ENCODE measurements at regions not wholly inside any gene's neighbourhood (a gene's known extent, or its start where the extent isn't known, plus 50 kb on each side); places are given as distances from the start of the nearest gene placed in this dataset.

DNA sequence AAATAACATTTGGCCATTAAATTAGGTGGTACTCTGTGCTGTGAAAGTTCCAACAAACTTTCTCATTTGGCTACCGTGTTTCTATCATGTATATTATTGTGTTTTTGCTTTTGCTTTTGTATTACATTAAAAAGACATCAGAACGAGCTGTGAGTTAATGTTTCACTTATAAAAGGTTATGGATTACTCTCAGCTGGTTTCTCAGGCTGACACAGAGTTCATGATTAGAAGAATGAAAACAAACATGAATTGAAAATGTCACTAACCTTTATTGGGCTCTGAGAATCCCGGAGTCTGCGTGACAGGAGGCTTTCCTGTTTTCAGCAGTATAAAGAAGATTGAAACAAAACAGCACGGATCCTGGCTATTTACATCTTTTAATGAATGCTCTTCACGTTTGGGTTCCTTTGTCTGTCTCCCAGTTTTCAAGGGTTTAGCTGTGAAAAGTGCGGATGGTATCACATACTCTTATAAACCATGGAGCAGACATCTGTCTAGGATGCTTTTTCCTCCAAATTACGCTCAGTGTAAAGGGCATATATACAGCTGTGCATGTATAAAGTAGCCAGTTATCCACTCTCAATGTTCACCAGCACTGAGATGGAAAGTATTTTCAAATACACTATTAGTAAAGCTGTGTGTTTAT lies 153.6 kb downstream of the PTCSC3 start:
- no peak overlapping the region for H3K27ac Mint-ChIP-seq (ENCODE audit: unreplicated experiment)
- H3K4me3 Mint-ChIP-seq, result no peak overlapping the region
- H3K4me1 Mint-ChIP-seq, result peaks cover 26% of the 10 kb centered on the region
- H3K36me3 Mint-ChIP-seq (ENCODE audit: low read depth), result no peaks in the 10 kb centered on the region
- H3K9me3 Mint-ChIP-seq, result no peaks in the 10 kb centered on the region
- TF ChIP-seq, protein P1, sequence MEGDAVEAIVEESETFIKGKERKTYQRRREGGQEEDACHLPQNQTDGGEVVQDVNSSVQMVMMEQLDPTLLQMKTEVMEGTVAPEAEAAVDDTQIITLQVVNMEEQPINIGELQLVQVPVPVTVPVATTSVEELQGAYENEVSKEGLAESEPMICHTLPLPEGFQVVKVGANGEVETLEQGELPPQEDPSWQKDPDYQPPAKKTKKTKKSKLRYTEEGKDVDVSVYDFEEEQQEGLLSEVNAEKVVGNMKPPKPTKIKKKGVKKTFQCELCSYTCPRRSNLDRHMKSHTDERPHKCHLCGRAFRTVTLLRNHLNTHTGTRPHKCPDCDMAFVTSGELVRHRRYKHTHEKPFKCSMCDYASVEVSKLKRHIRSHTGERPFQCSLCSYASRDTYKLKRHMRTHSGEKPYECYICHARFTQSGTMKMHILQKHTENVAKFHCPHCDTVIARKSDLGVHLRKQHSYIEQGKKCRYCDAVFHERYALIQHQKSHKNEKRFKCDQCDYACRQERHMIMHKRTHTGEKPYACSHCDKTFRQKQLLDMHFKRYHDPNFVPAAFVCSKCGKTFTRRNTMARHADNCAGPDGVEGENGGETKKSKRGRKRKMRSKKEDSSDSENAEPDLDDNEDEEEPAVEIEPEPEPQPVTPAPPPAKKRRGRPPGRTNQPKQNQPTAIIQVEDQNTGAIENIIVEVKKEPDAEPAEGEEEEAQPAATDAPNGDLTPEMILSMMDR (conservative IDR thresholded peaks at IDR 0.05), result no peak
- peaks cover 17% of the 10 kb centered on the region for H3K27me3 Mint-ChIP-seq (ENCODE audit: low read depth)
- no peak for DNase-seq (ENCODE audit: low read depth, low spot score)

DNA sequence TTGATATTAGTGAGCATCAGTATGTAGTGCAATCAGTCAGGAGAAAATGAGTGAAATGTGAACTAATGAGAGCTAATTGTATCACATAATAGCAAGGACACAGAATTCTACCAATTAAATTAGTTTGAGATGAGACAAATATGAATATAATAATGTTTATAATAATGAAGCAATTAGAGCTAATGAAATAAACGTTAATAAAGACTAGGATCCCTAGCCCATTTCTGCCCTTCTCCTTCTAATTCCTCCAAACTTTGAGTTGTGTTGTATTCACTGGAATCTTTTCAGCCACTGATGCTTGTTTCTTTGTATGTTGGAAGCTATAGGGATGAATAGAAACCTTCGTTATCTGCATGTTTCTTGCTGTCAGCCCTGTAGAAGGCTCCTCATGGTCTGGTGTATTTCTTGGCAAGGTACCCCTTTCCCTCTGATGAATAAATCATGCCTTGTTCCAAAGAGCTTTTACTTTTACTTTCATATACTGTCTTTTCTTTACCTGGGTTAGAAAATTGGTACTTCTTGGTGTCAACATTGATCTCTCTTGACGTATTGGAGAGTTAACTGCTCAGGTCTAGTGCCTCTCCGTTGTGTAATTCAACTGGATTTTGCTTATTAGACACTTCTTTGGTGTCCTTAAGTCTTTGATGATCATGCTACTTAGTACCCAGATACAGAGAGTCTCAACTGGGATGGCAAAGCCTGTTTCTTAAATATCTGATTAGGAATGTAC lies 154.8 kb downstream of the PTCSC3 start:
- Mint-ChIP-seq H3K4me1 (peaks cover 26% of the 10 kb centered on the region), H3K9me3 (no peaks in the 10 kb centered on the region), H3K27me3 (ENCODE audit: low read depth) (peaks cover 12% of the 10 kb centered on the region), H3K27ac (ENCODE audit: unreplicated experiment) (no peak overlapping the region), H3K4me3 (no peak overlapping the region), H3K36me3 (ENCODE audit: low read depth) (no peaks in the 10 kb centered on the region)
- DNase-seq (ENCODE audit: low read depth, low spot score), result no peak
- TF ChIP-seq, protein P1 (conservative IDR thresholded peaks at IDR 0.05), result no peak

DNA sequence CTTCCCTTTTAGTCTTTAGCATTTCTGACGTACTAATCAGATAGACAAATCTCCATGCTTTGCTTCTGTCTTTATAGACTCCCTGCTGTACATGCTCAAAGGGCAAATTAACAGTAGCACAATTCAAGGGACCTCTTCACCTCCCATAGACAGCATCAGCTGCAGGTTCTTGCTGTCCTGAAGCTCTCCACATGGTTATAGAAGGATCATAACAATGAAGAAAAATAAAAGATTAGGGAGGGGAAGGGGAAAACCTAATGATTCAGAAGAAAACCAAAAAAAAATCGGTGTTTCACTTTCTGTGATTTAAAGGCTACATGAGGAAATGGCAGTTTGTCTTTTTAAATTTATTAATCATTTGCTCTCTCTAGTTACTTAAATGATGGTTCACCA lies 155.5 kb downstream of the PTCSC3 start:
- DNase-seq (ENCODE audit: low read depth, low spot score), result no peak
- H3K4me1 Mint-ChIP-seq, result peaks cover 30% of the 10 kb centered on the region
- no peaks in the 10 kb centered on the region for H3K36me3 Mint-ChIP-seq (ENCODE audit: low read depth)
- peaks cover 12% of the 10 kb centered on the region for H3K27me3 Mint-ChIP-seq (ENCODE audit: low read depth)
- no peaks in the 10 kb centered on the region for H3K9me3 Mint-ChIP-seq
- H3K4me3 Mint-ChIP-seq, result no peak overlapping the region
- H3K27ac Mint-ChIP-seq (ENCODE audit: unreplicated experiment), result no peak overlapping the region
- TF ChIP-seq, protein P1 (conservative IDR thresholded peaks at IDR 0.05), result no peak

DNA sequence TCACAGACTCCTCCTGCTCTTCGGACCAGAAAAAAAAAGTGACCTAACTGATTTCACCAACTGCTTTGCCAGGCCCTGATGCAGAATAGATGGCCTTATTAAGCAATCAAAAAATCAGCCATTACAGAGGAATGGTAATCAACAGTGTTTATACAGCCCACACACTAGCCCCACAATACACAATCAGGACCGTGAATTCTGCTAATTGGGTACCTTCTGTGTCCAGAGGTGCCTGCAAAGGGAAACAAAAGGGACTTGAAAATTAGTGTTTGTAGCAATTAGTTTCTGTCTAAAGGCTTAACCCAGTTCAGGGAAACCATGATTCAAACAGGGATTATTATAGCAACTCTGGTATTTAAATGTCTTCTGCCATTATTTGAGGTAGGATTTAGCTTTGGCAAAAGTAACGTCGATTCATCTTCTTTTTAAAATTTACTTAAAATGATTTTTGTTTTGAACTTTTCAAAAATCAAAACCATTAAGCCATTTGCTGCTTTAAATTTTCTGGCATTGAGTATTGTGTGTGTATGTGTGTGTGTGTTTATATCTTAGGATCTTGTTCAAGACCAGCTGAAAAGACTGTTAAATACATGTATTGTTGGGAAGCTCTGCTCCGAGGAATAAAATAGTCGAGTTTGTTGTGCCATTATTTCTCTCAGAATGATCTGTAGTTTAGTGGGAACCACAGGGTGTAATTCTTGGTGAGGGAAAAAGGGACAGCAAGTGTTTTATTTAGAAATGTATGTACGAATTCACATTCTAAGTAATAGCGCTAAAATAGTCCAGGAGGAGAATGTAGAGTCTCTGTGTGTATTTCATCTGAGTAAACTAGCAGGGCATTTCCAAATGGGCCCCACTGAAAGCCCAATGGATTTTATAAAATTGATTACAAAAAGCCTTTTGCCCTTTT lies 156.1 kb downstream of the PTCSC3 start:
- Mint-ChIP-seq H3K4me1 (peaks cover 30% of the 10 kb centered on the region), H3K36me3 (ENCODE audit: low read depth) (no peaks in the 10 kb centered on the region), H3K4me3 (no peak overlapping the region), H3K27me3 (ENCODE audit: low read depth) (peaks cover 10% of the 10 kb centered on the region), H3K27ac (ENCODE audit: unreplicated experiment) (no peak overlapping the region), H3K9me3 (no peaks in the 10 kb centered on the region)
- TF ChIP-seq, protein P1 (conservative IDR thresholded peaks at IDR 0.05), result no peak
- DNase-seq (ENCODE audit: low read depth, low spot score), result no peak

DNA sequence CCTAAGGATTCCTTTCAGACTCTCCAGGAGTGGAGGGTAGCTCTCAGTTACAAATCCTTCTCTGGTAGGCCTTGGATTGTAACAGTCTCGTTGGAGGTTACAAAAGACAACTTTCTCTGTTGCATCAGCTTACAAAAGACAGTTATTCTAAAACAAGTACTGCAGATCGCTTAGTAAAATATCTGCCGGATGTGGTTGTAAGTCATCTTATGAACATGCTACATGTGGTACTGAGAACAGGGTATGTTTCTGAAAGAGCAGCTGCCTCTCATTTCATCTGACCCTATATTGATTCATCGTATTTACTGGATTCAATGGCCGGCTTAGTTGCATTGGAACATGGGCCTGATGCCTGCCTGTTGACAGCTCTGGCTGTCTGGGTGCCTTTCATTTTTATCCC lies 157.4 kb downstream of the PTCSC3 start:
- no peak overlapping the region for H3K27ac Mint-ChIP-seq (ENCODE audit: unreplicated experiment)
- H3K36me3 Mint-ChIP-seq (ENCODE audit: low read depth), result no peaks in the 10 kb centered on the region
- H3K27me3 Mint-ChIP-seq (ENCODE audit: low read depth), result peaks cover 7% of the 10 kb centered on the region
- DNase-seq (ENCODE audit: low read depth, low spot score), result no peak
- H3K9me3 Mint-ChIP-seq, result no peaks in the 10 kb centered on the region
- peaks cover 30% of the 10 kb centered on the region for H3K4me1 Mint-ChIP-seq
- TF ChIP-seq, protein P1 (conservative IDR thresholded peaks at IDR 0.05), result no peak
- no peak overlapping the region for H3K4me3 Mint-ChIP-seq
